ENCODE measurements at regions not wholly inside any gene's neighbourhood (a gene's known extent, or its start where the extent isn't known, plus 50 kb on each side); places are given as distances from the start of the nearest gene placed in this dataset.

DNA sequence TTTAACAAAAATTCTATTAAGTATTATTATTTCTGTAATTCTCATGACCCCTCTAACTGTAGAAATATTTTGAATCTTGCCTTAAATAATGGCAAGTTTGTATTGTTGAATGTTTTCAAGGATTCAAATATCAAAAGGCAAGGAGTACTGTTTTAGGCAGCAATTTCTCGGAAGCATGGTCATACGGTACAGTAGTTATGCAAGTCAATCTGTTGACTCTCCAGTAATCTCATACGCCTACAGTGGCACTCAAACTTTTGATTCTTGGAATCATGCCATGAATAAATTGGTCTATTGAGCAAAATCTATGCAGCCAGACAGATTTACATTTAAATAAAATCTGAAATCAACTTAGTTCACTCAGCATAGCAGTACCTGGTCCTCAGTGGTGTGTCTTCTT is 139.6 kb upstream of the FAM47C start:
- Histone ChIP-seq H3K27me3 (ENCODE audit: control insufficient read depth in 2 of 2, insufficient read depth in 2 of 2, low read length in 2 of 2) (no peaks in the 10 kb centered on the region), H3K4me3 (replicated peaks in 1 of 3; ENCODE audit: low read depth in 2 of 3, low read length in 3 of 3) (no peak overlapping the region), H3K4me1 (ENCODE audit: control insufficient read depth in 1 of 2, insufficient read depth in 2 of 2, low read length in 2 of 2) (no peaks in the 10 kb centered on the region), H3K9me3 (replicated peaks in 1 of 2; ENCODE audit: control insufficient read depth in 1 of 2, insufficient read depth in 1 of 2, low read length in 2 of 2) (no peaks in the 10 kb centered on the region), H4K20me1 (ENCODE audit: insufficient read depth, low read length) (no peaks in the 10 kb centered on the region), H2AFZ (ENCODE audit: insufficient read depth, low read depth, low read length, poor library complexity, severe bottlenecking) (no peak overlapping the region), H3K27ac (ENCODE audit: low read depth in 1 of 2, low read length in 2 of 2) (no peak overlapping the region), H3K9ac (ENCODE audit: insufficient read depth, low read length, poor library complexity, severe bottlenecking) (no peak overlapping the region), H3K36me3 (replicated peaks in 1 of 2; ENCODE audit: control insufficient read depth in 1 of 2, insufficient read depth in 2 of 2, low read length in 2 of 2) (no peaks in the 10 kb centered on the region), H3K4me2 (replicated peaks; ENCODE audit: extremely low read depth, low read length, poor library complexity, severe bottlenecking) (no peak overlapping the region), H3K79me2 (ENCODE audit: insufficient read depth, low read length) (no peaks in the 10 kb centered on the region)
- Mint-ChIP-seq H3K36me3 (no peaks in the 10 kb centered on the region), H3K9me3 (peaks cover 0 to 3% (median 0%) of the 10 kb centered on the region in 7 donors), H3K27ac (no peak overlapping the region), H3K4me3 (no peak overlapping the region), H3K27me3 (ENCODE audit: low read depth in 3 of 3) (peaks cover 0 to 1% (median 0%) of the 10 kb centered on the region in 3 donors), H3K4me1 (no peaks in the 10 kb centered on the region)
- DNase-seq: no peak
- intact Hi-C loops (cut with micrococcal nuclease): no loop called here
- TF ChIP-seq, protein P1, sequence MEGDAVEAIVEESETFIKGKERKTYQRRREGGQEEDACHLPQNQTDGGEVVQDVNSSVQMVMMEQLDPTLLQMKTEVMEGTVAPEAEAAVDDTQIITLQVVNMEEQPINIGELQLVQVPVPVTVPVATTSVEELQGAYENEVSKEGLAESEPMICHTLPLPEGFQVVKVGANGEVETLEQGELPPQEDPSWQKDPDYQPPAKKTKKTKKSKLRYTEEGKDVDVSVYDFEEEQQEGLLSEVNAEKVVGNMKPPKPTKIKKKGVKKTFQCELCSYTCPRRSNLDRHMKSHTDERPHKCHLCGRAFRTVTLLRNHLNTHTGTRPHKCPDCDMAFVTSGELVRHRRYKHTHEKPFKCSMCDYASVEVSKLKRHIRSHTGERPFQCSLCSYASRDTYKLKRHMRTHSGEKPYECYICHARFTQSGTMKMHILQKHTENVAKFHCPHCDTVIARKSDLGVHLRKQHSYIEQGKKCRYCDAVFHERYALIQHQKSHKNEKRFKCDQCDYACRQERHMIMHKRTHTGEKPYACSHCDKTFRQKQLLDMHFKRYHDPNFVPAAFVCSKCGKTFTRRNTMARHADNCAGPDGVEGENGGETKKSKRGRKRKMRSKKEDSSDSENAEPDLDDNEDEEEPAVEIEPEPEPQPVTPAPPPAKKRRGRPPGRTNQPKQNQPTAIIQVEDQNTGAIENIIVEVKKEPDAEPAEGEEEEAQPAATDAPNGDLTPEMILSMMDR (IDR thresholded peaks at IDR 0.05): no peak
- no CpG with 5 or more reads among the region's 3 CpGs for WGBS (ENCODE audit: insufficient coverage)

DNA sequence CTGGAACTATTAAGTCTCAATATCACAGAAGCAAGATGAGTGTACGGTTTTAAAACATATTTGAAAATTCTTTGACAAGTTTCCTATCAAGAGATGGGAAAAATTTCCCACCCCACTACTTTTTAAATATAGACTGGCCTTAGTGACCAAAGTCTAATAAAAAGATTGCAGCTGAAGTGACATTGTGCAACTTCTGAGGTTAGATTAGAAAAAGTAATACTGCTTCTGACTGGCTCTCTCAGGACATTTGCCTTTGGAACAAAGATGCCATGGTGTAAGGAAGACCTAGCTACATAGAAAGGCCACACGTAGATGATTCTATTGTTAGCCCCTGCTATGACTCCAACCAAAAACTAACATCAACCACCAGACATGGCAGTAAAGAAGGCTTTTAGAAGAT is 138.7 kb upstream of the FAM47C start:
- no CpG with 5 or more reads among the region's 2 CpGs for WGBS (ENCODE audit: insufficient coverage)
- no peaks in the 10 kb centered on the region for H4K20me1 ChIP-seq (ENCODE audit: insufficient read depth, low read length)
- Mint-ChIP-seq H3K4me3 (no peak overlapping the region), H3K9me3 (peaks cover 0 to 3% (median 0%) of the 10 kb centered on the region in 7 donors), H3K27me3 (ENCODE audit: low read depth in 3 of 3) (peaks cover 0 to 1% (median 0%) of the 10 kb centered on the region in 3 donors), H3K27ac (no peak overlapping the region), H3K36me3 (no peaks in the 10 kb centered on the region), H3K4me1 (no peaks in the 10 kb centered on the region)
- H2AFZ ChIP-seq (ENCODE audit: insufficient read depth, low read depth, low read length, poor library complexity, severe bottlenecking): no peak overlapping the region
- H3K9me3 ChIP-seq (replicated peaks in 1 of 2; ENCODE audit: control insufficient read depth in 1 of 2, insufficient read depth in 1 of 2, low read length in 2 of 2): no peaks in the 10 kb centered on the region
- no peaks in the 10 kb centered on the region for H3K4me1 ChIP-seq (ENCODE audit: control insufficient read depth in 1 of 2, insufficient read depth in 2 of 2, low read length in 2 of 2)
- TF ChIP-seq, protein P1 (IDR thresholded peaks at IDR 0.05): no peak
- no peaks in the 10 kb centered on the region for H3K36me3 ChIP-seq (replicated peaks in 1 of 2; ENCODE audit: control insufficient read depth in 1 of 2, insufficient read depth in 2 of 2, low read length in 2 of 2)
- no peak overlapping the region for H3K9ac ChIP-seq (ENCODE audit: insufficient read depth, low read length, poor library complexity, severe bottlenecking)
- H3K27me3 ChIP-seq (ENCODE audit: control insufficient read depth in 2 of 2, insufficient read depth in 2 of 2, low read length in 2 of 2): no peaks in the 10 kb centered on the region
- no peak overlapping the region for H3K4me3 ChIP-seq (replicated peaks in 1 of 3; ENCODE audit: low read depth in 2 of 3, low read length in 3 of 3)
- H3K27ac ChIP-seq (ENCODE audit: low read depth in 1 of 2, low read length in 2 of 2): no peak overlapping the region
- no peak overlapping the region for H3K4me2 ChIP-seq (replicated peaks; ENCODE audit: extremely low read depth, low read length, poor library complexity, severe bottlenecking)
- intact Hi-C loops (cut with micrococcal nuclease): no loop called here
- no peak for DNase-seq
- H3K79me2 ChIP-seq (ENCODE audit: insufficient read depth, low read length): no peaks in the 10 kb centered on the region

Measured in CD14-positive monocyte (primary cell).